SJCRH30 (cell line): ENCODE measurements at regions not wholly inside any gene's neighbourhood (a gene's known extent, or its start where the extent isn't known, plus 50 kb on each side); places are given as distances from the start of the nearest gene placed in this dataset.

Source experiments
- DNase-seq, 2 experiments: peaks; one replicate each; pipeline ENCODE4 v3.0.0-alpha.2; 2015 to 2020
- H3K27ac ChIP-seq: fragments of 250-450 bp; sonication (Bioruptor Pico); 2 replicates; pipeline ENCODE4 v1.5.1; 2020; ENCODE audit warnings: mild to moderate bottlenecking, moderate library complexity
- H3K27me3 ChIP-seq: fragments of 250-450 bp; sonication (Bioruptor Pico); 2 replicates; pipeline ENCODE4 v1.5.1; 2020; ENCODE audit warnings: mild to moderate bottlenecking, moderate library complexity
- H3K36me3 ChIP-seq: fragments of 250-450 bp; sonication (Bioruptor Pico); 2 replicates; pipeline ENCODE4 v1.5.1; 2020; ENCODE audit warnings: mild to moderate bottlenecking, moderate library complexity
- H3K4me1 ChIP-seq: fragments of 250-450 bp; sonication (Bioruptor Pico); 2 replicates; pipeline ENCODE4 v1.5.1; 2020; ENCODE audit warnings: mild to moderate bottlenecking, moderate library complexity
- H3K4me3 ChIP-seq: fragments of 250-450 bp; sonication (Bioruptor Pico); 2 replicates; pipeline ENCODE4 v1.5.1; 2020; ENCODE audit warnings: mild to moderate bottlenecking, moderate library complexity
- H3K9me3 ChIP-seq: fragments of 250-450 bp; sonication (Bioruptor Pico); replicated peaks from 2 replicates; pipeline ENCODE4 v1.5.1; 2020; ENCODE audit warnings: mild to moderate bottlenecking, moderate library complexity

DNA sequence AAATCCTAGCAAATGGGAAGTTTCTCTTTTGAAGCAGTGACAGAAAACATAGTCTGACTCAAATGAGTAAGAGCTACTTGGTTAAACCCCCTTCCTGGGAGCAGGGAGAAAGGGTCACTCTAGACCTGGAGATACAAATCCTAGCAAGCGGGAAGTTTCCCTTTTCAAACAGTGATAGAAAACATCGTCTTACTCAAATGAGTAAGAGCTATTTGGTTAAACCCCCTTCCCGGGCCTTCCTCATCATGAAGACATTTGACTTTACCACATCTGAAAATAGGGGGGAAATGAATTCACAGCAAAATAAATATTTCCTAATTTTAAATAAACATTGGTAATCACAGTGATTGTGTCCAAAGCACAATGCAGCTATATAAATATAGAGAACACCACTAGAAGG, 79.2 kb downstream of the FOXB1 start:
- Histone ChIP-seq H3K27ac (no peak overlapping the region), H3K4me1 (no peaks in the 10 kb centered on the region), H3K27me3 (no peaks in the 10 kb centered on the region), H3K9me3 (no peaks in the 10 kb centered on the region), H3K4me3 (no peak overlapping the region), H3K36me3 (no peaks in the 10 kb centered on the region)
- no peak for DNase-seq

DNA sequence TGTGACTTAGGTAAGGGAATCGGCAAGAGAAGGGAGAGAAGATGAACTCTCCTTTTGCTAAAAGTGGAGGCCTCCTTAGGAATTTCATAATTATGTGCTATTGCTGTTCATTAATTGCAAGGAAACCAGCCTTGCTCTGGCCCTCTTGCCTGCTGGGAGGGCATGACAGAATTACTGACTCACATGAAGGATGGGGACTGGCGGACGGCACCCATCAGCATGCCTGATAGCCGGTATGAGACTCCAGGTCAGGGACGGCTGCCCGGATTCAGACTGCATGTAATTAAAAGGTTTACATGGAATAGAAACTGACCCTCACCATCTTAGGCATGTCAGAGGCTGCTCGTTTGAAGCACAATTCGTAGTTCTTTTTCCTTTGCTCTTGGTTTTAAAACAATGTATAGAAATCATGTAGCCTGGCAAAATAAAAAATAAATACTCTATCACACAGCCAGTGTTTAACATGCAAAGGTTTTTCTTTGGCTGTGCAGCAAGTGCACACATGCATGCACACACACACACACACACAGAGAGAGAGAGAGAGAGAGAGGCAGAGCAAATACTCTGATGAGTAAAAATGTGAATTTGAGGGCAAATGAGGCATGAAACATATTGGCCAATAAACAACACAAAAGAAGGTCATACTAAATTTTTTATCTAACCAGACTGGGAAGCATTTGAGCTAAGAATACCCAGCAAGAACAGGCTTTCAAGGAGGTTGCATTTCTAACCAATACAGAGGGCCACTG, 82.7 kb downstream of the FOXB1 start:
- H3K9me3 ChIP-seq = no peaks in the 10 kb centered on the region
- H3K4me1 ChIP-seq = no peaks in the 10 kb centered on the region
- no peaks in the 10 kb centered on the region for H3K27me3 ChIP-seq
- no peak overlapping the region for H3K4me3 ChIP-seq
- H3K36me3 ChIP-seq = no peaks in the 10 kb centered on the region
- DNase-seq = no peak
- H3K27ac ChIP-seq = no peak overlapping the region

DNA sequence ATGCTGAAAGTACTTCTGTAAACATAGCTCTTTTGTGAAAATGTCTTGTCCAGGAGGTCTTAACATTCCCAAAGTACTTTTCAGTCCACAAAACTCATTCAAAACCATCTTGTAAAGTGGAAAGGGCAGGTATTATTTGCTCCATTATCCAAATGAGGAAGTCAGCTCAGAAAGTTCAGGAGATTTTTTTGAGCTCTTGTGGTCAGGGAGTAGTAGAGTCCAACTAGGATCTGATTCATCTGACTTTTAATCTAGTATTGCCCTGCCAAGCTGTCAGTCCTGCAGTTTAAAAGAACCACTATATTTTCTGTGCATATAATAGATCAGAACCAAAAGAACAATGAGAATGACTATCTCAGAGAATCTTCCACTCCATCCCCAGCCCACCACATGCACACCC, 83.5 kb downstream of the FOXB1 start:
- DNase-seq = no peak
- no peaks in the 10 kb centered on the region for H3K27me3 ChIP-seq

DNA sequence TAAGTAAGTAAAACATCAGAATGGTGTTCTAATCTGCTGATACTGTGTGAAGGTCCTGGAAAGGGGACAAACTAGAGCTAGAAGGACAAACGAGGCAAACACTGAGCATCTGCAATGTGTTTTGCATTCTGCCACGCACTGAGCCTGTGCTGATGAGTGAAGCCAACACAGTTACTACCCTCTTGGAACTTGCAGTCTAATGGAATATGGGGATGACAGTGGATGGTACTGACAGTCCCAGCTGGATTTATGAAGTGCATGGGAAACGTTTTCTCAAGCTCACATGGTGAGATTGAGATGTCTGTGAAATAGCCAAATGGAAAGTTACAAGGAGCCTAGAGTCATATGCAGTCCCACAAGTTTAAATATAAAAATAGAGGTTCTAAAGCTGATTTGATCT, 86.6 kb downstream of the FOXB1 start:
- Histone ChIP-seq H3K9me3 (no peaks in the 10 kb centered on the region), H3K27ac (no peak overlapping the region), H3K4me3 (no peak overlapping the region), H3K36me3 (no peaks in the 10 kb centered on the region), H3K4me1 (no peaks in the 10 kb centered on the region), H3K27me3 (no peaks in the 10 kb centered on the region)
- DNase-seq = no peak

More for the DNA sequence above, 83.5 kb downstream of the FOXB1 start:
- Histone ChIP-seq H3K4me3 (no peak overlapping the region), H3K9me3 (no peaks in the 10 kb centered on the region), H3K36me3 (no peaks in the 10 kb centered on the region), H3K4me1 (no peaks in the 10 kb centered on the region), H3K27ac (no peak overlapping the region)

DNA sequence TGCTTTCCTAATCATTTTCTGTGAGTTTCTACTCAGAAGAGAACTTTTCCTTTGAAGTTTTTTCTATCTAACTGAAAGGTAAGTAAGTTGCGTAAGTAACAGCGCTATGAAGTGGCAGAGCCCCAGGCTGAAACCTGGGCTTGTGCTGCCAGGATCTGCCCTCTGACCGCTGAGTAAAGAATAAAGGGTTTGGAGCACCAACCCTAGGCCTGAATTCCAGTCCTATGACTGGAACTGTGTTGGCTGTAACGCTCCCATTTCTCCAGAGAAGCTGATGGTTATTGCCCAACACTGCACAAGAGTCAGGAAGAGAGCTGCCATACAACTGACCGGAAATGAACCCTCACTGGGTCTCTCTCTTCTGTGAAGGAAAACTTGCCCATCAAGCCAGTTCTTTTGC, 87.0 kb downstream of the FOXB1 start:
- H3K4me1 ChIP-seq = no peaks in the 10 kb centered on the region
- H3K27me3 ChIP-seq = no peaks in the 10 kb centered on the region
- H3K4me3 ChIP-seq = no peak overlapping the region
- H3K36me3 ChIP-seq = no peaks in the 10 kb centered on the region
- no peak overlapping the region for H3K27ac ChIP-seq
- no peak for DNase-seq
- no peaks in the 10 kb centered on the region for H3K9me3 ChIP-seq

DNA sequence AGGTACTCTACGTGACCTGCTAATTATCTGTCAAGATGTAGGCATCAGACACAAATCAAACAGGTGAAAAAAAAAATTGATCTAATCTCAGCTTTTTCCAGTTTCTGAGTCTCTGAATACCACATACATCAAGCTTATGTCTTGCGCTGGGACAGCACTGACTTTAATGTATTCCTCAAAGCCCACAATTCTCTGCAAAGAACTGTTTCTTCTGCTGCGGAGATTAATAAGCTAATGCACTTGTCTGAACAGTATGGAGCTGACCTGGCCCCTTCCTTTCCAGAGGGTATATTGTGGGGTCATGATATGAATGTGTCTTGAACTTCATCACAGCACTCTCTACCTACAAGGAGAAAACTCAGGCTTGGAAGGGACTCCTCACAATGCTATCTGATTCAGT, 87.8 kb downstream of the FOXB1 start:
- no peak overlapping the region for H3K4me3 ChIP-seq
- H3K4me1 ChIP-seq = no peaks in the 10 kb centered on the region
- no peak for DNase-seq
- H3K27ac ChIP-seq = no peak overlapping the region
- H3K27me3 ChIP-seq = no peaks in the 10 kb centered on the region
- H3K36me3 ChIP-seq = no peaks in the 10 kb centered on the region
- no peaks in the 10 kb centered on the region for H3K9me3 ChIP-seq

DNA sequence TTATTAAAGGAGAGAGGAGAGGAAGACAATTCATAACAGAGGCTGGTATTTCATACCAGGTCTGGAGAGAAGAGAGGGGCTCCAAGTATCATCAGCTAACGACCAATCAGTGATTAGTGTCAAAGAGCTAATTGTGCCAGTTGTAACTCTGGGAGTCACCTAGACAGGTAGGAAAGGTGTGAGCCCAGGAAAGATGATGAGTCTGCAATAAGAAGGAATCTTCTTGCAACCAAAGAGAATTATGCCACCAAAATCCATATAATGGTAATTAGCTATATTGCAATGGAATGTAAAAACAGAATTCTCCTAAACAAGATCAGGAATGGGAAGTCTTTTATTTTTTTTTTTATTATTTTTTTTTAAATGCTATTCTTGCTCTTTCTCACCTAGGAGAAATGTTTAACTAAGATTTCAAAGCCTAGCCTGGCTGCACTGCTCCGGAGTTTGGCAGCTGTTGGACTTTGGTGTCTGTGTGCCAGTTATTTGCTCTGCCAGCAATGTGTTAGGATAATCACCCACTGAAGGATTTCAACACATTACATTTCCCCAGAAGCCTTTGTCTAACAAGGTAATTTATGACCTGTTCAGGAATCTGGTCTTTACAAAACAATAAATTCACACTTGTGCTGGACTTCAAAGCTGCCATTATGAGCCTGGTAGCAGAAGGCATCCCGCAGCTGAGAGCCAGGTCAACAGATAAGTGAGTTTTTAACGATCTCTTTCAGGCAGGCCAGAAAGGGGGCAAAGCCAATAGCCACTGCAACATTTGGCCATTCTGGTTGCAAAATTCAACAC, 89.4 kb downstream of the FOXB1 start:
- DNase-seq = no peak
- no peak overlapping the region for H3K4me3 ChIP-seq
- no peak overlapping the region for H3K27ac ChIP-seq
- H3K4me1 ChIP-seq = no peaks in the 10 kb centered on the region
- no peaks in the 10 kb centered on the region for H3K27me3 ChIP-seq
- no peaks in the 10 kb centered on the region for H3K9me3 ChIP-seq
- H3K36me3 ChIP-seq = no peaks in the 10 kb centered on the region

DNA sequence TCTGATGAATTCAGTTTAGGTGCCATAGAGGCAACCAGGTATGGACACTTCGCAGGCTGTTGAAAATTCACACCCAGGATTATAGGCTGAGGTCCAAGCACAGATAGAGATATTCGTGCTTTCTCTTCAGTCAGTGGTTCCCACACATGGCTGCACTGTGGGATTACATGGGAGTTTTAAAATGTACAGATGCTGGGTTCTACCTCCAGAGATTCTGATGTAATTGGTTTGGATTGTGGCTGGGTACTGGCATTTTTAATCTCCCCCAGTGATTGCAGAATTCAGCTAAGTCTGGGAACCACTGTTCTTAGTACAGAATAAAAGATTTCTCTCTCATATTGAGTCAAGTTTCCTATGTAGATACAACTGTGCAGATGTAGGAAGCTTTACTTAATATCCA, 91.6 kb downstream of the FOXB1 start:
- Histone ChIP-seq H3K9me3 (no peaks in the 10 kb centered on the region), H3K36me3 (no peaks in the 10 kb centered on the region), H3K4me1 (no peaks in the 10 kb centered on the region; the same call in 1 of the 2 replicates), H3K4me3 (no peak overlapping the region), H3K27me3 (no peaks in the 10 kb centered on the region), H3K27ac (no peak overlapping the region)
- no peak for DNase-seq

DNA sequence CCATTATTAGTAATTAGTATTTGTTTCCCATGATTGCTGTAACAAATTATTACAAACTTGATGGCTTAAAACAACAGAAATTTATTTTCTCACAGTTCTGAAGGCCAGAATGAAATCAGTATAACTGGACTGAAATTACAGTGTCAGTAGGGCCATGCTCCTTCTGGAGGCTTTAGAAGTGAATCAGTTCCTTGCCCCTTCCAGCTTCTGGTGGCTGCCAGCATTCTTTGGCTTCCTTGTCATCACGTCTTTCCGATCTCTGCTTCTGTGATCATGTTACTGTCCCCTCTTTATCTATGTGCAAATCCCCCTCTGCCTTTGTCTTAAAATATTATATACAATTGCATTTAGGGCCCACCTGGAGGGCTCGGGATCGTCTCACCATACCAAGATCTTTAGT, 92.0 kb downstream of the FOXB1 start:
- no peak overlapping the region for H3K4me3 ChIP-seq
- peaks cover 4% of the 10 kb centered on the region for H3K4me1 ChIP-seq
- DNase-seq = no peak
- H3K9me3 ChIP-seq = no peaks in the 10 kb centered on the region
- no peaks in the 10 kb centered on the region for H3K27me3 ChIP-seq
- no peaks in the 10 kb centered on the region for H3K36me3 ChIP-seq
- H3K27ac ChIP-seq = no peak overlapping the region

DNA sequence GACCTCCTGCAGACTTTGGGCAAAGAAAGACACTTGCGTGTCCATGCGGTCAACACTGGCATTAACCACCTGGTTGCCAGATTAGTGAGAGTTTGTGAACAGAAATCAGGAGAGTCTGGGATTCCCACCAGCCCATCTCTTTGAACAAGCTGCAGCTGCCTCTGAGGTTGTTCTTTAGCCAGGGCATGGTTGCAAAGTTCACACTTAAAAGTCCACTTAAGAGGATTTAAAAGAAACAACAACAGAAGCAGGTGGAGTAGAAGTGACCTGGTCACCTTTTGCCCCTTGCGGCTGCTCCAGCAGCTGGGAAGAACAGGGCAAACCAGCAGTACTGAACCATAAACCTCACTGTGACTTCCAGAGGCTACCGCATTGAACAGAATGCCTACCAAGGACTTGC, 97.3 kb downstream of the FOXB1 start:
- Histone ChIP-seq H3K27ac (no peak overlapping the region), H3K27me3 (no peaks in the 10 kb centered on the region; the same call in 1 of the 2 replicates), H3K9me3 (peaks cover 3% of the 10 kb centered on the region; the same call in 1 of the 2 replicates), H3K36me3 (no peaks in the 10 kb centered on the region), H3K4me3 (no peak overlapping the region), H3K4me1 (peaks cover 13% of the 10 kb centered on the region)
- peak; percentile 68 to 80 for DNase-seq

DNA sequence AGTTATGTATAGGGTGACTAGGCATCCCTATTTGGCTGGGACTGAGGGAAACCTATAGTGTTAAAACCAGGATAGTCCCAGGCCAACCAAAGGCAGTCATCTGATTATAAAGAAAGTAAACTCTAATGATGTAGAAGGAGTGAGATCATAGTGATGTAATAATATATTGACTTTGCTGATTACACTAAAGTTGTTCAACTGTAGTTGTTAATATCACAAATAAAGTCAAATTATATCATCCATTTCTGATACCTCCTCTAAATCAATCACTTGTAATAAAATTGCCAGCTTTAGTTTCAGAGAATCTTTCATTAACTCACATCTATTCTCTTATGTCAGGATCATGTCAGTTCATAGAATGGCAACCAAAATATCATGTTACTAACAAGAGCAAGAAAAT, 98.6 kb downstream of the FOXB1 start:
- no peak overlapping the region for H3K4me3 ChIP-seq
- peaks cover 7% of the 10 kb centered on the region; the same call in 1 of the 2 replicates for H3K9me3 ChIP-seq
- H3K27ac ChIP-seq = no peak overlapping the region
- no peaks in the 10 kb centered on the region; the same call in 1 of the 2 replicates for H3K27me3 ChIP-seq
- peaks cover 13% of the 10 kb centered on the region for H3K4me1 ChIP-seq
- no peak for DNase-seq
- H3K36me3 ChIP-seq = no peaks in the 10 kb centered on the region

DNA sequence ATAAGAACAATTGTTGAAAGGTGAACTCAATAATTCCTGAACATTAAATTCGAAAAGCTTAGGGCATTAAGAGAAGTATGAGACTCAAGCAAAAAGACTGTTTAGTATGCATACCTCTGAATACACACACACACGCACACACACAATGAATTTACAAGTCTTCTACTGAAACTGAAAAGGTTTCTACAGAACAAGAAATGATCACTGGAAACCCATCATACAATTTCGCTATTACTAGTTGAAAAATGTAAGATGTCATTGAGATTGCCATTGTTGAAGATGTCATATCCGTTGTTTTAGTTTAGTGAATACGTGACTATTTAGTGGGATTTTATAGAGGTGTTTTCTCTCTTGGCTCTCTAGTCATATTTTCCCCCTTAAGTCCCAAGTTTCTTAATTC, 106.8 kb downstream of the FOXB1 start:
- H3K9me3 ChIP-seq = peaks cover 7% of the 10 kb centered on the region; the same call in 1 of the 2 replicates
- H3K36me3 ChIP-seq = no peaks in the 10 kb centered on the region
- no peak overlapping the region for H3K4me3 ChIP-seq
- H3K4me1 ChIP-seq = no peaks in the 10 kb centered on the region
- H3K27me3 ChIP-seq = no peaks in the 10 kb centered on the region
- H3K27ac ChIP-seq = no peak overlapping the region
- DNase-seq = no peak

DNA sequence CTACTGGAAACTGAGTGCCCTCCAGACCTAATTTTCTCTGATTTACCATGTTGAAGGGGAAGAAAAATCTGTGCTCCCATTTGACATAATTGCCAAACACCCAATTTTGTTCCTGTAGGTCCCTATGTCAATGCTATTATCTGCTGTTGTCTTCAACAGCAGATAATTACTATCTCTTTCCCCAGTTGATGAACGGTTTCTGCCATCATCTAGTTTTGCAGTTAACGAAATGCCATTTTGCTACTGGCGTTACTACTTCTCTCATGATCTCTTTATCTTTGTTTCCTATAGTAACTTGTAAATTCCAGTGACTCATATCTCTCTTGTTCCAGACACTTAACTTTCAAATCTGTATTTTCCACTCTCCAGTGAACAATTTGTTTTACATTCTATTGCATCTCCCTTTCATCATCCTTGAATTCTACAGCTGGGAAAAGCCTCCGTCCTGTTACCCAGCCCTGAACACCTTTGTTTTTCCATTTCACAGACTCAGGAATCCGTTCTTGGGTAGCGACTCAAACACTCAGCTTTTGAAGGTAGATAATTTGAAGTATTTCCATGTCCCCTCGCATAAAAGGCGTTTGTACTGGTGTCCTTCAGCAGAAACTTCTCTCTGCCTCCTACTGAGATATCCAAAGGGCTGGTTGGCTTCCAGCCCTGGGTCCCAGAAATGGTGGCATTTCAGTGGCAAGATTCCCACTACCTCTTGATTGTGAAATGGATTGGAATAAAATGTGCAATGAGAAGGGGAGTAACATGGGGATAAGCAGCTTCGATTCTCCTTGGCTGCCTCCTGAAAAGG, 111.7 kb downstream of the FOXB1 start:
- H3K4me3 ChIP-seq = no peak overlapping the region
- peaks cover 7% of the 10 kb centered on the region; the same call in 1 of the 2 replicates for H3K4me1 ChIP-seq
- H3K9me3 ChIP-seq = no peaks in the 10 kb centered on the region
- no peaks in the 10 kb centered on the region for H3K27me3 ChIP-seq
- DNase-seq = no peak
- H3K36me3 ChIP-seq = no peaks in the 10 kb centered on the region
- H3K27ac ChIP-seq = no peak overlapping the region

DNA sequence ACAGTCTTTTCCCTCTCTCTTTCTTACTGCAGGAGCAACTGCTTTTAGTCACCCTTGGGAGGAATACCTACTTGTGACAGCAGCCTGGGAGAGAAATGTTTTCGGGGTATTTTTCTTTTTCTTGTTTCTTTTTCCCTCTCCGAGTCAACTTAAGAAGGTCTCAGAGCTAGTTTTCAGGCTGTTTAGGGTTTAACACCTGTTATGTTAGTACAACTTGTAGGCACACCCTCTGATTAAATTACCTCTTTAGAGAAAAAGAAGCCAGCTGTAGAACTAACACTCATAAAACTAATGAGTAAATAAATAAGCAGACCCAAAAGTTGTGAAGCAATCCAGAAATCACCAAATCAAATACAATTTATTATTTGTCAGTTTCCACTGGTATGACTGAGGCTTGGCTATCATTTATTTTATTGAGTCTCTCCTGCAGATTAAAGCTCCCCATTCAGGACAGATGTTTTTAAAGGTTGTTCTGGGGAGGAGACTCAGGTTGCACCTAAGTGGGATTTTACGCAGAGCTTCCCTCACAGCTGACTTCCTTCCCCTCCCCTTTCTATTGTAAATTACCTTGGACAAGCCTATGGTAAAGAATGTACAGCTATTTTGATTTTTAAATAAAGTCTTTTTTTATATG, 112.5 kb downstream of the FOXB1 start:
- Histone ChIP-seq H3K9me3 (no peaks in the 10 kb centered on the region), H3K4me3 (no peak overlapping the region), H3K27me3 (no peaks in the 10 kb centered on the region), H3K36me3 (no peaks in the 10 kb centered on the region), H3K27ac (no peak overlapping the region), H3K4me1 (peaks cover 7% of the 10 kb centered on the region; the same call in 1 of the 2 replicates)
- DNase-seq = no peak
